HG03457 (cell line): ENCODE measurements at regions not wholly inside any gene's neighbourhood (a gene's known extent, or its start where the extent isn't known, plus 50 kb on each side); places are given as distances from the start of the nearest gene placed in this dataset.
"Not testable (repeated sequence)": the region's sequence is repeated elsewhere in the genome, so short reads cannot be mapped to it uniquely, and the experiment has no call there.

Experiments
- ATAC-seq: cut with Tn5 transposase; IDR thresholded peaks from one replicate; pipeline ENCODE4 v1.9.1; 2021; ENCODE audit warnings: moderate number of reproducible peaks; ENCODE audit not compliant: unreplicated experiment

- no peak for ATAC-seq
Observed at GRCh38 chr10:9910446-9910845, 1107.2 kb upstream of the CELF2 start.

GRCh38 chr10:9911488-9911887, 1106.2 kb upstream of the CELF2 start:
- ATAC-seq: no peak

GRCh38 chr10:9913876-9914514, 1103.7 kb upstream of the CELF2 start:
- no peak for ATAC-seq

- ATAC-seq: no peak
Observed at GRCh38 chr10:9921544-9921943, 1096.1 kb upstream of the CELF2 start.

- ATAC-seq: no peak
Observed at GRCh38 chr10:9922126-9922870, 1095.4 kb upstream of the CELF2 start.

- ATAC-seq: no peak
Observed at GRCh38 chr10:9926003-9926402, 1091.7 kb upstream of the CELF2 start.

GRCh38 chr10:9926881-9927280, 1090.8 kb upstream of the CELF2 start:
- ATAC-seq: no peak

- no peak for ATAC-seq
Observed at GRCh38 chr10:9939716-9940115, 1078.0 kb upstream of the CELF2 start.

- no peak for ATAC-seq
Observed at GRCh38 chr10:9944690-9945089, 1073.0 kb upstream of the CELF2 start.

- ATAC-seq: no peak
Observed at GRCh38 chr10:9950070-9950469, 1067.6 kb upstream of the CELF2 start.

- no peak for ATAC-seq
Observed at GRCh38 chr10:9951481-9952257, 1066.0 kb upstream of the CELF2 start.

GRCh38 chr10:9957351-9957750, 1060.3 kb upstream of the CELF2 start:
- ATAC-seq: no peak

- ATAC-seq: not testable (repeated sequence)
Observed at GRCh38 chr10:9957876-9958275, 1059.8 kb upstream of the CELF2 start.

GRCh38 chr10:9965341-9965740, 1052.3 kb upstream of the CELF2 start:
- ATAC-seq: no peak

- ATAC-seq: no peak
Observed at GRCh38 chr10:9986786-9987185, 1030.9 kb upstream of the CELF2 start.

GRCh38 chr10:9987197-9987596, 1030.5 kb upstream of the CELF2 start:
- ATAC-seq: no peak

- ATAC-seq: no peak
Observed at GRCh38 chr10:9992661-9993060, 1025.0 kb upstream of the CELF2 start.

- no peak for ATAC-seq
Observed at GRCh38 chr10:9994131-9994530, 1023.5 kb upstream of the CELF2 start.

- ATAC-seq: no peak
Observed at GRCh38 chr10:9999627-10000026, 1018.0 kb upstream of the CELF2 start.

GRCh38 chr10:10007957-10008356, 1009.7 kb upstream of the CELF2 start:
- no peak for ATAC-seq

- no peak for ATAC-seq
Observed at GRCh38 chr10:10010397-10010796, 1007.3 kb upstream of the CELF2 start.

GRCh38 chr10:10014846-10015245, 1002.8 kb upstream of the CELF2 start:
- no peak for ATAC-seq
